Mucosa of descending colon (tissue), 3 donors: ENCODE measurements at regions not wholly inside any gene's neighbourhood (a gene's known extent, or its start where the extent isn't known, plus 50 kb on each side); places are given as distances from the start of the nearest gene placed in this dataset.

ENCODE experiments used
- ATAC-seq: fragments of 200-7000 bp; cut with Tn5 transposase; one replicate; pipeline ENCODE4 v1.9.1; 2020; ENCODE audit warnings: mild to moderate bottlenecking, moderate library complexity
- DNase-seq, 3 donors: peaks; one replicate each; pipeline ENCODE4 v3.0.0-alpha.2; 2020
- H3K36me3 ChIP-seq: fragments of 200-600 bp; one replicate; pipeline ENCODE4 v1.8.0; 2021; ENCODE audit warnings: low read depth, mild to moderate bottlenecking
- H3K4me1 ChIP-seq: fragments of 200-600 bp; one replicate; pipeline ENCODE4 v1.8.0; 2021; ENCODE audit warnings: low read depth, mild to moderate bottlenecking
- H3K4me3 ChIP-seq: fragments of 200-600 bp; one replicate; pipeline ENCODE4 v1.8.0; 2021; ENCODE audit warnings: mild to moderate bottlenecking
- H3K9me3 ChIP-seq: fragments of 200-600 bp; one replicate; pipeline ENCODE4 v1.8.0; 2021; ENCODE audit warnings: mild to moderate bottlenecking
- CTCF ChIP-seq: fragments of 200-600 bp; IDR thresholded peaks from one replicate; pipeline ENCODE4 v1.8.0; 2022; ENCODE audit warnings: antibody characterized with exemption, mild to moderate bottlenecking
- intact Hi-C, 2 donors: fragments of 100-400 bp; cut with DNase I in 1 of 2; cut with micrococcal nuclease in 1 of 2; formaldehyde crosslinking; loops; one replicate each; pipeline versions ENCODE4 v1.11.0 to v1.11.1; 2022; cut with DNase I, micrococcal nuclease
- donor health status: DM: no; HTN: no; CAD: no; lungs with moderate emphysema.
- donor health status: DM: no; HTN: no; CAD: no.
- donor health status: DM: no; HTN: yes; CAD: no.

DNA sequence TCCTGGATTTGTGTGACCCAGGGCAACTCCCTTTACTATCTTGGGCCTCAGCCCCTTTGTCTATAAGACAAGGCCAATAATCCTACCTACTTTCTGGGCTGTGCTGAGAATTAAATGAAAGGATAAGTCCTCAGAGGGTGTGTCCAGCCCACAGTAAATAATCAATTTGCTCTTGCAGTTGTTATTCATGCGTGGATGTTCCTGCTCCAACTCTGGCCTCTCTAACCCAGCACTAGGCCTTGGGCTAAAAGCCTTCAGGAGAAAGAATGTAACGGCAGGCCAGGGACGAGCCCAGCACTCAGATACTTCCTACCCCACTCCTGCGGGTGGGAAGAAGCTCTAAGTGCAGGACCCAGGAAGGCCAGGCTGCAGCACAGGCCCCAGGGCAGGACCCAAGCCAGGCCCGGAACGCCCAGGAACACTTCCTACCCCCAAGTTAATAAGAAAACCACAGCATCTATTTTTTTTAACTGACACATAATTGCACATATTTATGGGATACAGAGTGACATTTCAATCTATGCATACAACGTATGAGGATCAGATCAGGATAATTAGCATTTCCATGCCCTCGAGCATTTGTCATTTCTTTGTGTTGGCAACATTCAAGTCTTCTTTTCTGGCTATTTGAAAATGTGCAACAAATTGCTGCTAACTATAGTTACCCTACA lies 179.6 kb upstream of the RBPJ start:
- no peak for TF ChIP-seq CTCF
- DNase-seq (peak; percentile 17 to 53 (median 31)), ATAC-seq (peak; percentile 34)
- Histone ChIP-seq H3K9me3 (no peaks in the 10 kb centered on the region), H3K4me3 (no peak overlapping the region), H3K4me1 (peaks cover 13% of the 10 kb centered on the region), H3K36me3 (no peaks in the 10 kb centered on the region)
- intact Hi-C loops, result no loop called here

DNA sequence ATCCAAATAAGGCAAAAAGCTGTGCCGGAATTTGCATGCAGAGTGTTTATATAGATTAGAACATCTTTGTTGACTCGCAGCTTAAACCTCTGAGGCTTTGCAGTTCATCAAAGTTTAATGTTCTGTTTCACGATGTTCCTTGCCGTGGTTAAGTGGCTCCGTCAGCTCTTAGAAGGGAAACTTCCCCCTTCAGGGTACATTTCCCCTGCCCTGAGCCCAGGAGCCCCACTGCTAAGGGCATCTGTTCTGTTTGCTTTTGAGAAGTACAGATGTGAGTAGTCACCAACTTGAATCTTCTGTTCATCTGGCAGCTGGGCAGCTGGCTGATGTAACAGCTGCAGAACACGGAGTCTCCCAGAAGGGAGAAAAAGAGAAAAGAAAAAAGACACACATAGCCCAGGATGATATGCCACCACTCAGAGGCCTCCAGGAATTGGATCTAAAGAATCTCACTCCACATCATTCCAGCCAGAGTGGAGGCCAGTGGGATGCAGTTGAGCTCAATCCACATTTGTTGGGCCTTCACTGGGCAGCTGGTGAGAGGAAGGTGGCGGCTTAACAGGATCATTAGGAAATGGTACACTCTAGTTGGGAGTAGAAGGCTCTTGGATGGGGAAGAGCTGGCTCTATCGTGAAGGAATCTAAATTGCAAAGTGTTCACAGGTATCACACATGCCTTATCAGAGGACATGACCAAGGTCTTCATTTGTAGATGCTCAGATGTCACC lies 178.7 kb upstream of the RBPJ start:
- no peak overlapping the region for H3K4me3 ChIP-seq
- H3K4me1 ChIP-seq, result peaks cover 13% of the 10 kb centered on the region
- no peaks in the 10 kb centered on the region for H3K9me3 ChIP-seq
- no peaks in the 10 kb centered on the region for H3K36me3 ChIP-seq
- intact Hi-C loops, result no loop called here
- no peak for TF ChIP-seq CTCF
- ATAC-seq, result peak; percentile 56
- DNase-seq, result peak in 2 of 3 donors; percentile 30 to 56

- no peaks in the 10 kb centered on the region for H3K9me3 ChIP-seq
- no peak for DNase-seq
- ATAC-seq, result no peak
- intact Hi-C loops, result no loop called here
- no peak overlapping the region for H3K4me3 ChIP-seq
- no peak for TF ChIP-seq CTCF
- H3K4me1 ChIP-seq, result peaks cover 13% of the 10 kb centered on the region
- no peaks in the 10 kb centered on the region for H3K36me3 ChIP-seq
Observed at GRCh38 chr4:26144526-26145155, 176.2 kb upstream of the RBPJ start.

DNA sequence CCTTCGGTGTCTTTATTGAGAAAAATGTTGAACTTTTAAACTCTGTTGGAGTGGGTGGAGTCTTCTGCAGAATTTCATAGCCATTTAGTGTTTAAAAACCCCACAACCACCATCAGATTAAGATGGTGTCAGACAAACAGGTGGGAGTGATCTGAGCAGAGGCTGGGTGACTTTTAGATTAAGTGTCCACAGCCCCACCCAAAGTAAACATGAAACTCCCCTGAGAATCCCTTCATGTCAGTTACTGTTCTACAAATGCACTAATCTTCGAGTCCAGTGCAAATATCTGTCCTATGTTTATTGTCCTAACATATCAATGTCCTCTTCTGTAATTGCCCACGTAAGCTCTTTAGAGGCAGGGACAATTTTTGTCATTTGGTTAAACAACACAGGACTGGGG lies 175.6 kb upstream of the RBPJ start:
- Histone ChIP-seq H3K36me3 (no peaks in the 10 kb centered on the region), H3K4me1 (peaks cover 10% of the 10 kb centered on the region), H3K4me3 (no peak overlapping the region), H3K9me3 (no peaks in the 10 kb centered on the region)
- no peak for TF ChIP-seq CTCF
- DNase-seq (peak in 1 of 3 donors; percentile 34), ATAC-seq (peak; percentile 88)
- intact Hi-C loops, result no loop called here

DNA sequence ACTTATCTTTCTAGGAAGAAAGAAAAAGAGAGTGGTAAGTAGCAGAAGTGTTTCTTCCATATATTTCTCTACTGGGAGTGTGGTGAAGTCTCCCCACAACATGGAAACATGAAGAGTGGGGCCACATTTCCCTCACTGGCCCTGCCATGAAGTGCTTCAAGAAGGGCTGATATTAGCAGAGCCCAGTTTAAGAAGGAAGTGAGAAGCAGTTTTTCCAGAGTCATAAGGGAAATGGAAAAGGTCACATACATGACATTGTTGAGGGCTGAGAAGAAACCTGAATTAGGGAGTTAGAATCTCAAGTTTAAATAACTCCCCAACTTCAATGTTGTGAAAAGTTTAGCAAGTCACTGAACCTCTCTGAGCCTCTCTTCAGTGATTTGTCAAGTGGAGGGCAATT lies 171.9 kb upstream of the RBPJ start:
- peaks cover 2% of the 10 kb centered on the region for H3K4me1 ChIP-seq
- intact Hi-C loops, result no loop called here
- DNase-seq (no peak), ATAC-seq (no peak)
- H3K36me3 ChIP-seq, result no peaks in the 10 kb centered on the region
- H3K4me3 ChIP-seq, result no peak overlapping the region
- no peaks in the 10 kb centered on the region for H3K9me3 ChIP-seq
- no peak for TF ChIP-seq CTCF
